Activated T-cell treated with anti-CD3 and anti-CD28 coated beads, Interleukin-2, amount 50 U/mL, for 24 hours (primary cell): ENCODE measurements at regions not wholly inside any gene's neighbourhood (a gene's known extent, or its start where the extent isn't known, plus 50 kb on each side); places are given as distances from the start of the nearest gene placed in this dataset.
"Not testable (repeated sequence)": the region's sequence is repeated elsewhere in the genome, so short reads cannot be mapped to it uniquely, and the experiment has no call there.

Experiments
- DNase-seq: peaks from one replicate; pipeline ENCODE4 v3.0.0-alpha.2; 2020
- H3K27ac Mint-ChIP-seq: 2 replicates; pipeline ENCODE4 v1.8.0; 2020; ENCODE audit warnings: mild to moderate bottlenecking, mixed read lengths
- H3K27me3 Mint-ChIP-seq: 2 replicates; pipeline ENCODE4 v1.8.0; 2020; ENCODE audit warnings: mixed read lengths
- H3K36me3 Mint-ChIP-seq: 2 replicates; pipeline ENCODE4 v1.8.0; 2020; ENCODE audit warnings: low read depth, mixed read lengths
- H3K4me1 Mint-ChIP-seq: 2 replicates; pipeline ENCODE4 v1.8.0; 2020; ENCODE audit warnings: low read depth, mixed read lengths
- H3K4me3 Mint-ChIP-seq: 2 replicates; pipeline ENCODE4 v1.8.0; 2020; ENCODE audit warnings: mild to moderate bottlenecking, moderate library complexity, mixed read lengths
- H3K9me3 Mint-ChIP-seq: 2 replicates; pipeline ENCODE4 v1.8.0; 2020; ENCODE audit warnings: mixed read lengths

DNA sequence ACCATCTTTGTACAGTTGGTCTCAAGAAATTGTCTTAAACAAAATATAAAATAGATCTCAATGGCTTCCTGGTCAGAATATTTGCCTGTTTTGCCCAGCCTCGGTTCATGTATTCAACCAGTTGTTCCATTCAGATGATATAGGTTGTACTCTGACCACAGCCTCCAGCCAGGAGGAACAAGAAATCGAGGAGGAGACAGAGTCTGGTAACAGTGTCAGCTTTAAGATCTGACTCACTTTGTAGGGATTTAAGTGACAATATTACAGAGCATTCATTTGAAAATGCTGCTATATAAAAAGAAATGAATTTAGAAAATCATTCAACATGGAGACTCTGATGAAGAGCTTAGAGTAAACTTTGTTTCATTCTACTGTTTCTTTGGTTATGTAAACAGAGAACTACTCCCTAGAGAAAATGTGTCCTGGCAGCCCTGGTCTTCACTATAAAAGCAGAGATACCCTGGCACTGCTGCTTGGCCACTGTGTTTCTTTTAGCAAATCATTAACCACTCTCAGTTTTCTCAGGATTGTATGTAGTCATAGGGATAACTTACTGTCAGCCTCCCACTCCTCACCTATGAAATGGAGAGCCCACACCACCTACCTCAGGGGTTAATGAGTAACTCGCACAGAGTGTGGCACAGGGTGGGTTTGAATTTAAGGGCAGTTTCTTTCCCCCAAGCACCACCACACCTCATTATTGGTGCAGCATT is 53.5 kb downstream of the PAGE2 start:
- DNase-seq, result no peak

DNA sequence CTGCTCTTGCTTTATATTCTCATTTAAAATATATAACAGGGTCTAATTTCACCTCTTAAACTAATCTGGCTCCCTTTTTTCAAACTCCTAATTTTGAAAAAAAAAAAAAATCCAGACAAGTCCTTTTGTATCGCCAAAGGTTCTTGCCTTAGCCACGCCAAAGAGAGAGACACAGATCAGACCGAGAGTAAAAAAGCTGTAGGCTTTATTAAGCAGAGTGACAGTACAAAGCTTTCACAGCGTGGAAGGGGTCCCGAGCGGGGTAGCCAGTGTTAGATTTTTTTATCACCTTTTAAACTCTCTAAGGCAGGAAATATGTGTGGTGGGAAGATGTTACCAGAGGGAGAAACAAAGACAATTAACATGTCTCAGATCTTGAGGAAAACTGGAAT is 54.1 kb downstream of the PAGE2 start:
- Mint-ChIP-seq H3K27ac (no peak overlapping the region), H3K36me3 (peaks cover 17% of the 10 kb centered on the region), H3K4me1 (no peaks in the 10 kb centered on the region), H3K9me3 (no peaks in the 10 kb centered on the region), H3K27me3 (peaks cover 35% of the 10 kb centered on the region), H3K4me3 (no peak overlapping the region)
- no peak for DNase-seq

More for the DNA sequence above, 53.5 kb downstream of the PAGE2 start:
- Mint-ChIP-seq H3K27me3 (peaks cover 35% of the 10 kb centered on the region), H3K36me3 (peaks cover 17% of the 10 kb centered on the region), H3K4me3 (no peak overlapping the region), H3K4me1 (no peaks in the 10 kb centered on the region), H3K27ac (no peak overlapping the region), H3K9me3 (no peaks in the 10 kb centered on the region)

DNA sequence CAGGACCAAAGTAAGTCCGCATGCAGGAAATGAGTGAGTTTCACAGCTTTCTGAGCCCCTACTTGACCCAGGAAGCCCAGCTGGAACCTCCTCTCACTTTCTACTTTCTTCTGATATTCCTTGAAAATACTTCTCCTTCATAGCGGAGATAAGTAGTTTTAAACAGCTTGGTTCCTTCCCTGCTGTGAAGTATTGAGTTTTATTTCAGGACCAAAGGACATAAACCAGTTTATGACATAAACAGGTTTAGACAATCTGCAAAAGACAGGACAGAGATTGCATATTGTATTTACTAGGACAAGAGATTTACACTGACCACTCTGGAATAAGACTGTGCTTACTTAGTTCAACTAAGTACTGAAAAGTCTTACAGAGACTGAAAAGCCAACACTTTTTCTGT is 54.8 kb downstream of the PAGE2 start:
- Mint-ChIP-seq H3K27me3 (peaks cover 30% of the 10 kb centered on the region), H3K36me3 (peaks cover 17% of the 10 kb centered on the region), H3K4me1 (no peaks in the 10 kb centered on the region), H3K4me3 (no peak overlapping the region), H3K27ac (no peak overlapping the region), H3K9me3 (no peaks in the 10 kb centered on the region)
- no peak for DNase-seq

DNA sequence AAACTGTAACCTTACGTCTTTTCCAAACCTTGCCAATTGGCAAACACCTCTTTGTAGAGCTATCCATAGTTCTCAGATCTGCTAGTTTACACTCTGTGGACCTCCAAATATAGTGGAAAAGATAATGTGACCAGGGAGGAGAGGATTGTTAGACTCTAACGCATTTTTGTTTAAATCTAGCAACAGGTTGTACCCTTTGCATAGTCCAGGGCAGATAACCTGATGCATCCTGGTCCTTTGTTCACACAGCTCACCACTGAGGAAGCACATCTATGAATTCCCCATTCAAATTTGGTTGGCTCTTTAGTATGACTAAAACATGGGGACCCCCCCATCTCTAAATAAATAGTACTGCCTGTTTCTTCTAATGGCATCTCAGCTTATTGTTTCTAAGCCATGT is 55.9 kb downstream of the PAGE2 start:
- Mint-ChIP-seq H3K4me3 (no peak overlapping the region), H3K27ac (no peak overlapping the region), H3K27me3 (peaks cover 30% of the 10 kb centered on the region), H3K36me3 (peaks cover 17% of the 10 kb centered on the region), H3K9me3 (no peaks in the 10 kb centered on the region), H3K4me1 (no peaks in the 10 kb centered on the region)
- DNase-seq, result no peak

DNA sequence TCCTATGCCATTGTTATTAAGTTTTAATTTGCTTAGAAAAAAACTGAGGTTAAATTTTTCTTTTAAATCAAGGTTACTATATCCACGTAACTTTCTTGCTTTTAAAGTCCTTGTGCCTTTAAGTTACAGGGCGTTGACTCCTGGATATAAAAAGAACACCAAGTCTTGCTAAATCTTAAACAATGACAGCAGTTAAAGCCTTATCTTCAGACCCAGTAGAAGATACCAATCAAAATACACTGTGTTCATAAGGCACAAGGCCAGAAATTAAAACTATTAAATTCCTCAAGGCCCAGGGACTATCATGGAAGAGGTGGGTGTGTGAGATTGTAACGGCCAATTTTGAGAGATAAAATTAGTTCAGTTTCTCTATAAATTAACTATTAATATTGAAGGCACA is 60.4 kb downstream of the PAGE2 start:
- Mint-ChIP-seq H3K4me1 (no peaks in the 10 kb centered on the region), H3K27me3 (peaks cover 8% of the 10 kb centered on the region), H3K27ac (no peak overlapping the region), H3K36me3 (peaks cover 12% of the 10 kb centered on the region), H3K9me3 (no peaks in the 10 kb centered on the region), H3K4me3 (no peak overlapping the region)
- DNase-seq, result no peak

DNA sequence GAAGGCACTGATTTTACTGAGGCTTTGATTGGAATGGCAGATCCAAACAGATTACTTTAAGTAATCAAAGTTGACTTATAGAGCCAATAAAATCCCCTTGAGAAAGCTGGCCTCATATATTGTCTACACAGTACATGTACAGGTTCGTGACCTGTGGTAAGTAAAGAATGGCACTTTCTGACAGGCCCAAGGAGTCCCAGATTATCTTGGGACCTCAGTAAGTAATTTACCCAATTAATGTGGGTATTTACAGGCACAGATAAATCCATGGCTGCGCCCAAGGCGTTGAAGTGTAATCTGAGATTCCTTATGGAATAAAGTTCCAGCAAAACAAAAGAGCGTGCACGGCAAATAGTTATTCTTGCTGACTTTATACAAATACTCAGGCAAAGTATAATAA is 62.4 kb downstream of the PAGE2 start:
- Mint-ChIP-seq H3K27me3 (peaks cover 4% of the 10 kb centered on the region), H3K36me3 (peaks cover 2% of the 10 kb centered on the region), H3K4me3 (no peak overlapping the region), H3K27ac (no peak overlapping the region), H3K9me3 (no peaks in the 10 kb centered on the region), H3K4me1 (no peaks in the 10 kb centered on the region)
- DNase-seq, result no peak

DNA sequence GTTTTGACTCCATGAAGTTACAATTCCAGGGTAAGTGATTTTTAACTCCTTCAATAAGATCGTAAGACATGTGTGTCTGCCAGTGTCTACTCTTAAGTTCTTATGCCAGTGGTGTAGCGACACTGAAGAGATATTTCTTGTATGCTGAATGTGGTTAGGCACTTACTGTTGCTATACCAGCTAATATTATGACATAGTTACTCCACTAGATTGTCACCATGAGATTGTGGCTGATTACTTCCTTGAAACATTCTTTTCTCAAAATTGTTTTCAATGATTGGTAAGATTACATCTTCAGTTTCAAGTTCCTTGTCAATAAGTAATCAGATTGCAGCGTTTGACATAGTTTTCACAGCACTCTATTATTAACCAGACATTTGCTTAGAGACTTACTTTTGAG is 60.6 kb upstream of the PAGE5 start:
- Mint-ChIP-seq H3K4me3 (peak overlapping the region; percentile 84), H3K27me3 (peaks cover 32% of the 10 kb centered on the region), H3K4me1 (peaks cover 11% of the 10 kb centered on the region), H3K9me3 (no peaks in the 10 kb centered on the region), H3K27ac (no peak overlapping the region), H3K36me3 (peaks cover 13% of the 10 kb centered on the region)
- no peak for DNase-seq

DNA sequence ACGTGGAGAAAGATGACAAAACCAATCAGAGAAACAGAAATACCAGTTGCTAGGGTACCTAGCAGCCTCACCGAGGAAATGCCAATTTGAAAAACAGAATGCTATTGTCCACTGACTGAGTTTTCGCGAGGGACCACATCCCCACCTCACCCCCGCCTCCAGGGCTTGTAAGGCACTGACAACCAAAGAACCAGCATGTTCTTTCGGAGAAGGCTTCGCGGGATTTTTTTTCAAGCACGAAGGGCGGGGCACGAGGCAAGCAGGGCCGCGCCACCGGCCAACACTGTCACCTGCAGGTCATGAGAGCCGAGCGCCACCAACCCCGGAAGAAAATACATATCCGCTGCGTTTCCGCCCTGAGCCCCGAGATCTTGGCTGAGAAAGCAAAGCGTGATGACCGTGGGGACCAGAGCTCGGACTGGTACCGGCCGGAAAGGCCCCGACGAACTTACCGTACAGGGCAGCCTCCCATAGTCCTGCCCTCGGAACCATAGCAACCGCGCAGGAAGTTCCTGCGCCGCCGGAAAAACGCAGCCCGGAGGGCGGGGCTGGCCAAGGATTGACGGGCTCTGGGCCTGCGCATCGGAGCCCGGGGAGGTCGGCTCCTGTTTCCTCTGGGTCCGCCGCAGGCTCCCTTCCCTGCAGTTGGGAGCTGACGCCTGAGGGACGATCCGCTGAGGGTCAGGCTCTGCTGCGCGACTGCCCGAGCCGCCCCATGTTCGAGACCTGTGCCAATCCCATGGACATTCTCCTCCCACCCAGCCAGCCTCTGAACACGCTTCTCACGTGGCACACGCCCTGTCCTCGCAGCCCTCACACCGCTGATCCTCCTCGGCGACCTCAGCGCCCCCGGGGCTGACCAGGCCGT is 59.2 kb upstream of the PAGE5 start:
- H3K4me1 Mint-ChIP-seq, result peaks cover 11% of the 10 kb centered on the region
- peaks cover 43% of the 10 kb centered on the region for H3K27me3 Mint-ChIP-seq
- H3K36me3 Mint-ChIP-seq, result peaks cover 13% of the 10 kb centered on the region
- peak; percentile 89 for DNase-seq
- peak overlapping the region; percentile 95 for H3K27ac Mint-ChIP-seq
- no peaks in the 10 kb centered on the region for H3K9me3 Mint-ChIP-seq
- peak overlapping the region; percentile 84 for H3K4me3 Mint-ChIP-seq

DNA sequence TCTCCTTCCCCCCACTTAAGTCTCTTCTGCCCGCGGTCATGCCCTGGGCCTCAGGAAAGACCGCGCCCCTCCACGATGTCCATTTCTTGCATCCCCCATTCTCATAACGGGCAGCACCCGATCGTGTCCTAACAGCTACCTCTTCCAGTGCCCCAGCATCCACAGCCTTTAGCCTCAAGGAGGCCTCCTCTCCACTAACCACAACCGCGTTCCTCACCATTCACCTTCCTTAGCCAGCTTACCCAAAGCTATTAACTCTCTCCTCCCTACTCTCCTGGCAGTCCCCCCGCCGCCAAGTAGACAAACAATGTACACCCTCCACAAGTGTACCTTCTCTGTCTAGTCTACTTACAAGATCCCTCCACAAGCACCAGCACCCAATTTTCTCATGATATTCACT is 58.6 kb upstream of the PAGE5 start:
- peak overlapping the region; percentile 84 for H3K4me3 Mint-ChIP-seq
- peaks cover 48% of the 10 kb centered on the region for H3K27me3 Mint-ChIP-seq
- peaks cover 11% of the 10 kb centered on the region for H3K4me1 Mint-ChIP-seq
- H3K27ac Mint-ChIP-seq, result peak overlapping the region; percentile 95
- H3K9me3 Mint-ChIP-seq, result no peaks in the 10 kb centered on the region
- no peak for DNase-seq
- peaks cover 13% of the 10 kb centered on the region for H3K36me3 Mint-ChIP-seq

DNA sequence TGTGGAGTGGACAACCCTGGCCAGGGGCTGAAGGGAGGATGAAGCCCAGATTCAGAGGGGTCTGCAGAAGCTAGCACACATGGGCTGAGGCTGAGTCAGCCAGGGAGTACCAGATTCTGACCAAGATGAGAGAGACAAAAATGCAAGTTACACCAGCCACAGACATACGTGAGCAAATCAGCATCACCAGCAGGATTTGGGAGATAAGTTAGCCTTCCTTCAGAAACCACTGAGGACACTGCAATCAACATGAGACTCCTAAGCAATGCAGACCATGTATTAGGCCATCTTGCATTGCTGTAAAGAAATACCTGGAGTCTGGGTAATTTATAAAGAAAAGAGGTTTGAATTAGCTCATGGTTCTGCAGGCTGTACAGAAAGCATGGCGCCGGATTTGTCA is 57.0 kb upstream of the PAGE5 start:
- Mint-ChIP-seq H3K27me3 (peaks cover 59% of the 10 kb centered on the region), H3K4me3 (no peak overlapping the region), H3K36me3 (peaks cover 5% of the 10 kb centered on the region), H3K9me3 (no peaks in the 10 kb centered on the region), H3K27ac (no peak overlapping the region), H3K4me1 (peaks cover 11% of the 10 kb centered on the region)
- no peak for DNase-seq

DNA sequence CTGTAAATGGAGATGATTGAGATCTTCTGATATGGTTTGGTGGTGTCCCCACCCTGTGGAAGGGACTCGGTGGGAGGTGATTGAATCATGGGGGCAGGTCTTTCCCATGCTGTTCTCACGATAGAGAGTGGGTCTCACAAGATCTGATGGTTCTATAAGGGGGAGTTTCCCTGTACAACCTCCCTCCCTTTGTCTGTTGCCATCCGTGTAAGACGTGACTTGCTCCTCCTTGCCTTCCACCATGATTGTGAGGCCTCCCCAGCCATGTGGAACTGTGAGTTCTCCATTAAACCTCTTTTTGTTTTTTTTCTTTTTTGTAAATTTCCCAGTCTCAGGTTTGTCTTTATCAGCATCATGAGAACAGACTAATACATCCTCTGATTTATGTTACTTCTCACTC is 55.1 kb upstream of the PAGE5 start:
- not testable (repeated sequence) for H3K4me3 Mint-ChIP-seq, H3K36me3 Mint-ChIP-seq, H3K9me3 Mint-ChIP-seq, H3K27ac Mint-ChIP-seq, DNase-seq, H3K4me1 Mint-ChIP-seq
- peaks cover 58% of the 10 kb centered on the region for H3K27me3 Mint-ChIP-seq

DNA sequence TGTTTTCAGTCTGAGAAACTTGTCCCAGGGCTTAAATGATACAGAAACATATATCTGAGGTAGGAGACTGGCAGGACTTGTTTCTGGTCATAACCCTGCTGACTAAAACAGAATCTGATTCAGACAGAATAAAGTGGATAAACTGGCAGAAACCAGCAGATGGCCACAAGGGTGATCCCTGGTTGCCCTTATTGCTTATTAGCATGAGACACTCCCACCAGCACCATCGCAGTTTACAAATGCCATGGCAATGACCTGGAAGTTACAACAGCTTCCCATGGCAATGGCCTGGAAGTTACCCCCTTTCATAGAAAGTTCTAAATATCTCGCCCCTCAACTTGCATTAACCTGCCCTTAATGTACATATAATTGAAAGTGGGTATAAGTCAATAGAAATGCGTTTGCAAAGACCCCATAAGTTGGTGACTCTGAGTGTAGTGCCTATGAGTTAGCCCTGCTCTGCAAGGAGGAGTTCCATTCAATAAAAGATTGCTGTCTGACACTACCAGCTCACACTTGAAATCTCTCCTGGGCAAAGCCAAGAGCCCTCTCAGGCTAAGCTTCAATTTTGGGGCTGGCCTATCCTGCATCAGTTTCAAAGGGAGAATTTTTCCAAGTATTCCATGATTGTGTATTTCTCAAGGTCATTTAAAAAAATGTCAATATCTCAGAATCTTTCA is 52.9 kb upstream of the PAGE5 start:
- H3K4me1 Mint-ChIP-seq, result no peaks in the 10 kb centered on the region
- H3K4me3 Mint-ChIP-seq, result no peak overlapping the region
- H3K27me3 Mint-ChIP-seq, result peaks cover 62% of the 10 kb centered on the region
- H3K27ac Mint-ChIP-seq, result no peak overlapping the region
- no peaks in the 10 kb centered on the region for H3K9me3 Mint-ChIP-seq
- DNase-seq, result no peak
- H3K36me3 Mint-ChIP-seq, result no peaks in the 10 kb centered on the region

DNA sequence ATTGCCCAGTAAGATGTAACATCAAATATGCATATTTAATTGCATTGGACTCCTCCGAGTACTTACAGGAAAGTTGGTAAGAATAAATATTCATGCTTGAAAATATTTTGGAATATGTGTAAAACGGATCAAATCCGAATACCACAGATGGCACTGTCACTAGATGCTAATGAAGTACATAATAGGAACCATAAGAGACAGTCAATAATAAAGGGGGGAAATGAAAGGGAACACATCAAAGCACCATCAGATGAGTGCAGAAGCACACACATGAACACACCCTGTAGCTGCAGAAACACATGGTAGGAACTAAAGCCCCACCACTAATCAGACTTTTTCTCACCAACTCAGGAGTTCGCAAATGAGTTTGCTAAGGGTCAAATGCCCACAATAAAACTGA is 52.2 kb upstream of the PAGE5 start:
- no peak overlapping the region for H3K27ac Mint-ChIP-seq
- H3K4me1 Mint-ChIP-seq, result no peaks in the 10 kb centered on the region
- no peaks in the 10 kb centered on the region for H3K9me3 Mint-ChIP-seq
- no peak for DNase-seq
- H3K4me3 Mint-ChIP-seq, result no peak overlapping the region
- H3K36me3 Mint-ChIP-seq, result no peaks in the 10 kb centered on the region
- H3K27me3 Mint-ChIP-seq, result peaks cover 55% of the 10 kb centered on the region

DNA sequence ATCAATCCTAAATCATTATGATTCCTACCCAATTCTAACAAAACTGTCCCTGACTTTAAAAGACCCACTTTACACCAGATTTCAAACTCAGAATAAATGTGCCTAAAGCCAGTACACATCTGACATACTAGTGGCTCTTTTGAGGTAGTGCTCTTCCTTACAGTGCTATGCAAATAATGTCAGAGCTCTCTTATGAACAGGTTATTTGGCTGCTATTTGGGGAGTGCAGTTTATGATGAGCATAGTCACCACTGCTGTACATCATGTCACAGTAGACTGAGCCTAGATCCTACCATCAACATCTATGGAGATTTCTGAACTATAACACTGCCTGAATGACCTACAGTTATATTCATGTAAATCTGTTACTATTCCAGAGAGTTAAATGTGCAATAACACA is 50.4 kb upstream of the PAGE5 start:
- no peak for DNase-seq
- H3K9me3 Mint-ChIP-seq, result no peaks in the 10 kb centered on the region
- no peak overlapping the region for H3K4me3 Mint-ChIP-seq
- peaks cover 45% of the 10 kb centered on the region for H3K27me3 Mint-ChIP-seq
- no peak overlapping the region for H3K27ac Mint-ChIP-seq
- no peaks in the 10 kb centered on the region for H3K36me3 Mint-ChIP-seq
- H3K4me1 Mint-ChIP-seq, result no peaks in the 10 kb centered on the region
